HCT116 (cell line): ENCODE measurements at regions not wholly inside any gene's neighbourhood (a gene's known extent, or its start where the extent isn't known, plus 50 kb on each side); places are given as distances from the start of the nearest gene placed in this dataset.

Source experiments
- ATAC-seq: fragments of 200-7000 bp; cut with Tn5 transposase; 2 replicates; pipeline ENCODE4 v1.9.1; 2020; ENCODE audit warnings: mild to moderate bottlenecking, moderate library complexity
- BruUV-seq: library from RNA; stranded (reverse); fragments of 400-500 nt; replicated peaks from 2 replicates; lab custom pipeline; 2021; lab: Mats Ljungman, UMichigan
- CTCF ChIA-PET: fragments of 300-600 bp; sonication (Branson Sonifier 250); formaldehyde crosslinking; loops from one replicate; lab custom pipeline; 2021; ENCODE audit warnings: antibody characterized with exemption; lab: Charles Lee
- POLR2A ChIA-PET: fragments of 300-600, 350-600 bp; sonication (Branson Sonifier 250); formaldehyde crosslinking; loops from one replicate; lab custom pipeline; 2021; ENCODE audit warnings: antibody characterized with exemption; lab: Charles Lee
- RAD21 ChIA-PET, 2 experiments: fragments of 300-600 bp; sonication (Branson Sonifier 250); formaldehyde crosslinking; loops; one replicate each; lab custom pipeline; 2023; ENCODE audit warnings: low total read pairs in 2 of 2; ENCODE audit not compliant: uncharacterized antibody in 2 of 2, unreplicated experiment in 2 of 2, low non-redundant PET in 1 of 2; lab: Charles Lee
- DNase-seq: peaks from one replicate; pipeline ENCODE4 v3.0.0-alpha.2; 2010; ENCODE audit warnings: low read depth, low spot score
- H2AFZ ChIP-seq: fragments of 200-600 bp; shearing (Covaris generic), sonication (generic); 2 replicates; pipeline ENCODE4 v1.6.1; 2017; ENCODE audit warnings: low read depth, mixed run types, mixed read lengths, antibody characterized with exemption, low read length; ENCODE audit not compliant: poor library complexity, severe bottlenecking
- H3K27ac ChIP-seq: 2 replicates; pipeline ENCODE4 v1.5.1; 2012; ENCODE audit warnings: low read depth, low read length
- H3K27me3 ChIP-seq: fragments of 200-600 bp; sonication (generic); 2 replicates; pipeline ENCODE4 v1.6.1; 2016; ENCODE audit warnings: mixed run types, low read length, mixed read lengths; ENCODE audit not compliant: insufficient read depth
- H3K36me3 ChIP-seq, 2 experiments: fragments of 200-500 bp in 1 of 2; fragments of 200-600 bp in 1 of 2; sonication (Bioruptor generic) in 1 of 2; sonication (generic) in 1 of 2; 2 replicates each; pipeline versions ENCODE4 v1.5.1 to v1.6.1; 2014 to 2016; ENCODE audit warnings: low read length in 2 of 2, inconsistent platforms in 1 of 2, mixed read lengths in 1 of 2, mixed run types in 1 of 2; ENCODE audit not compliant: insufficient read depth in 2 of 2, control insufficient read depth in 1 of 2
- H3K4me1 ChIP-seq, 2 experiments: fragments of 200-600 bp in 1 of 2; sonication (generic) in 1 of 2; 2 replicates each; pipeline versions ENCODE4 v1.5.1 to v1.6.1; 2012 to 2017; ENCODE audit warnings: low read length in 2 of 2, inconsistent platforms in 1 of 2, mild to moderate bottlenecking in 1 of 2, mixed read lengths in 1 of 2, mixed run types in 1 of 2, moderate library complexity in 1 of 2; ENCODE audit not compliant: insufficient read depth in 2 of 2, control insufficient read depth in 1 of 2
- H3K4me2 ChIP-seq: fragments of 200-600 bp; sonication (generic); 2 replicates; pipeline ENCODE4 v1.6.1; 2017; ENCODE audit warnings: mixed run types, low read length, mixed read lengths
- H3K4me3 ChIP-seq, 2 experiments: fragments of 200-600 bp in 1 of 2; sonication (generic) in 1 of 2; replicated peaks in 1 of 2; 2 replicates each; pipeline ENCODE4 v1.5.1; 2011 to 2016; ENCODE audit warnings: low read length in 2 of 2, control low read depth in 1 of 2, low read depth in 1 of 2, mild to moderate bottlenecking in 1 of 2, mixed read lengths in 1 of 2, mixed run types in 1 of 2
- H3K79me2 ChIP-seq: fragments of 200-600 bp; sonication (generic); 2 replicates; pipeline ENCODE4 v1.6.1; 2017; ENCODE audit warnings: mild to moderate bottlenecking, mixed run types, low read length, moderate library complexity, mixed read lengths; ENCODE audit not compliant: insufficient read depth
- H3K9ac ChIP-seq: fragments of 200-600 bp; sonication (generic); 2 replicates; pipeline ENCODE4 v1.6.1; 2016; ENCODE audit warnings: low read length, mixed read lengths
- H3K9me2 ChIP-seq: fragments of 200-600 bp; sonication (generic), shearing (Covaris generic); 2 replicates; pipeline ENCODE4 v1.6.1; 2017; ENCODE audit warnings: mixed run types, mild to moderate bottlenecking, moderate library complexity; ENCODE audit not compliant: insufficient read depth
- H3K9me3 ChIP-seq, 2 experiments: fragments of 200-500 bp in 1 of 2; fragments of 200-600 bp in 1 of 2; sonication (Bioruptor generic) in 1 of 2; sonication (generic) in 1 of 2; 2 replicates each; pipeline ENCODE4 v1.6.1; 2014 to 2017; ENCODE audit warnings: low read length in 2 of 2, mixed read lengths in 2 of 2, inconsistent platforms in 1 of 2, low read depth in 1 of 2, mild to moderate bottlenecking in 1 of 2, mixed run types in 1 of 2, moderate library complexity in 1 of 2; ENCODE audit not compliant: control insufficient read depth in 1 of 2, insufficient read depth in 1 of 2
- H4K20me1 ChIP-seq: fragments of 200-600 bp; sonication (generic), shearing (Covaris generic); 2 replicates; pipeline ENCODE4 v1.6.1; 2017; ENCODE audit warnings: mixed run types, mild to moderate bottlenecking, moderate library complexity; ENCODE audit not compliant: insufficient read depth
- CBX3 ChIP-seq: IDR thresholded peaks from 2 replicates; pipeline ENCODE4 v1.6.1; 2012; ENCODE audit warnings: low read depth
- CEBPB ChIP-seq: IDR thresholded peaks from 2 replicates; pipeline ENCODE4 v1.6.1; 2012; ENCODE audit warnings: low read depth
- EGR1 ChIP-seq: IDR thresholded peaks from 2 replicates; pipeline ENCODE4 v1.6.1; 2012; ENCODE audit warnings: low read depth
- ELF1 ChIP-seq: IDR thresholded peaks from 2 replicates; pipeline ENCODE4 v1.6.1; 2012; ENCODE audit warnings: low read depth, borderline replicate concordance
- EZH2 ChIP-seq: fragments of 200-600 bp; sonication (generic); IDR thresholded peaks from 2 replicates; pipeline ENCODE4 v1.6.1; 2017; ENCODE audit warnings: antibody characterized with exemption, mixed run types
- EZH2phosphoT487 ChIP-seq: fragments of 200-600 bp; IDR thresholded peaks from 2 replicates; pipeline ENCODE4 v1.6.1; 2018; ENCODE audit warnings: antibody characterized with exemption, borderline replicate concordance
- FOSL1 ChIP-seq: IDR thresholded peaks from 2 replicates; pipeline ENCODE4 v1.6.1; 2012; ENCODE audit warnings: low read depth
- JUND ChIP-seq: IDR thresholded peaks from 2 replicates; pipeline ENCODE4 v1.6.1; 2012
- POLR2AphosphoS5 ChIP-seq: IDR thresholded peaks from 2 replicates; pipeline ENCODE4 v1.6.1; 2011; ENCODE audit warnings: mild to moderate bottlenecking, low read depth, low read length, moderate library complexity
- SP1 ChIP-seq: IDR thresholded peaks from 2 replicates; pipeline ENCODE4 v1.6.1; 2012; ENCODE audit warnings: low read depth
- SRF ChIP-seq: IDR thresholded peaks from 2 replicates; pipeline ENCODE4 v1.6.1; 2012; ENCODE audit warnings: low read depth
- TCF7L2 ChIP-seq: IDR thresholded peaks from 2 replicates; pipeline ENCODE4 v1.7.0; 2011; ENCODE audit warnings: borderline replicate concordance, inconsistent platforms; ENCODE audit not compliant: insufficient read depth, insufficient read length; ENCODE audit errors: extremely low read depth
- YY1 ChIP-seq: IDR thresholded peaks from 2 replicates; pipeline ENCODE4 v1.6.1; 2011; ENCODE audit warnings: low read length, low read depth, moderate library complexity, mild to moderate bottlenecking; ENCODE audit not compliant: insufficient replicate concordance; ENCODE audit errors: extremely low read depth
- ZFX ChIP-seq: fragments of 450-650 bp; IDR thresholded peaks from 2 replicates; pipeline ENCODE4 v1.6.1; 2017
- ZNF274 ChIP-seq: fragments of 200-500 bp; sonication (Bioruptor generic); IDR thresholded peaks from 2 replicates; pipeline ENCODE4 v1.6.1; 2014; ENCODE audit warnings: mild to moderate bottlenecking, low read depth, low read length, inconsistent platforms
- intact Hi-C: fragments of 100-400 bp; cut with micrococcal nuclease; formaldehyde crosslinking; loops from 2 replicates; pipeline ENCODE4 v1.10.0; 2022
- TF ChIP-seq, protein P1 (sequence below), 3 experiments: fragments of 200-600 bp in 1 of 3; sonication (generic) in 1 of 3; IDR thresholded peaks in 2 of 3; conservative IDR thresholded peaks in 1 of 3; 2 replicates each; pipeline ENCODE4 v1.5.1; 2012 to 2017; ENCODE audit warnings: low read depth in 2 of 3, low read length in 2 of 3, antibody characterized with exemption in 1 of 3, borderline replicate concordance in 1 of 3, control low read depth in 1 of 3, mild to moderate bottlenecking in 1 of 3, mixed read lengths in 1 of 3, mixed run types in 1 of 3, moderate library complexity in 1 of 3; ENCODE audit not compliant: insufficient read depth in 1 of 3
- TF ChIP-seq, protein P2 (sequence below): IDR thresholded peaks from 2 replicates; pipeline ENCODE4 v1.6.1; 2012
- TF ChIP-seq, protein P3 (sequence below): IDR thresholded peaks from 2 replicates; pipeline ENCODE4 v1.6.1; 2011; ENCODE audit warnings: mild to moderate bottlenecking, low read length, moderate library complexity; ENCODE audit not compliant: insufficient replicate concordance; ENCODE audit errors: extremely low read depth
- TF ChIP-seq, protein P4 (sequence below): IDR thresholded peaks from 2 replicates; pipeline ENCODE4 v1.6.1; 2012; ENCODE audit warnings: low read depth

DNA sequence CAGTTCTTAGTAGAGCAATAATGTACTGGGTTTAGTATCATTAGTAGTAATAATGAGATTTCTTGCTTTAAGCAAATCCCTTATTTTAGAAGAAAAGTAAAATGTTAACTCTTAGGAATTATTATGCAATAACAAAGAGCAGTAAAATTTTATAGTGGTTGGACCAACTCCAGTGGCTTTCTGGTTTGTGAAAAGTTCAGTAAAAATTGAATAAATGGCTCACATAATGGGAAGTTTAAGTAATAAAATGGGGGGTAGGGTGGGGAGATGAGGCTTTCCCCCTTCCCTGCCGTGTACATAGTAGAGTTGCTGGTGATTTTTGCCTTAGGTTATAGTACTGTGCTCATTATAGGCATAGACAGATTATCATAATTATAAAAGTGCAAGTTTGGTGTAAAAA, 250.5 kb upstream of the ATP2B1 start:
- TF ChIP-seq YY1 (no peak), CEBPB (no peak), ZNF274 (no peak), EZH2 (no peak), ZFX (no peak), EGR1 (no peak), TCF7L2 (no peak), POLR2AphosphoS5 (no peak), ELF1 (no peak), JUND (no peak), SRF (no peak), FOSL1 (no peak), SP1 (no peak), CBX3 (no peak), EZH2phosphoT487 (no peak)
- TF ChIP-seq, protein P1, sequence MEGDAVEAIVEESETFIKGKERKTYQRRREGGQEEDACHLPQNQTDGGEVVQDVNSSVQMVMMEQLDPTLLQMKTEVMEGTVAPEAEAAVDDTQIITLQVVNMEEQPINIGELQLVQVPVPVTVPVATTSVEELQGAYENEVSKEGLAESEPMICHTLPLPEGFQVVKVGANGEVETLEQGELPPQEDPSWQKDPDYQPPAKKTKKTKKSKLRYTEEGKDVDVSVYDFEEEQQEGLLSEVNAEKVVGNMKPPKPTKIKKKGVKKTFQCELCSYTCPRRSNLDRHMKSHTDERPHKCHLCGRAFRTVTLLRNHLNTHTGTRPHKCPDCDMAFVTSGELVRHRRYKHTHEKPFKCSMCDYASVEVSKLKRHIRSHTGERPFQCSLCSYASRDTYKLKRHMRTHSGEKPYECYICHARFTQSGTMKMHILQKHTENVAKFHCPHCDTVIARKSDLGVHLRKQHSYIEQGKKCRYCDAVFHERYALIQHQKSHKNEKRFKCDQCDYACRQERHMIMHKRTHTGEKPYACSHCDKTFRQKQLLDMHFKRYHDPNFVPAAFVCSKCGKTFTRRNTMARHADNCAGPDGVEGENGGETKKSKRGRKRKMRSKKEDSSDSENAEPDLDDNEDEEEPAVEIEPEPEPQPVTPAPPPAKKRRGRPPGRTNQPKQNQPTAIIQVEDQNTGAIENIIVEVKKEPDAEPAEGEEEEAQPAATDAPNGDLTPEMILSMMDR (IDR thresholded peaks at IDR 0.05 in 2 of 3, conservative IDR thresholded peaks at IDR 0.05 in 1 of 3; ENCODE audit: borderline replicate concordance in 1 of 3, insufficient read depth in 1 of 3, low read depth in 2 of 3, low read length in 2 of 3): no peak
- TF ChIP-seq, protein P2, sequence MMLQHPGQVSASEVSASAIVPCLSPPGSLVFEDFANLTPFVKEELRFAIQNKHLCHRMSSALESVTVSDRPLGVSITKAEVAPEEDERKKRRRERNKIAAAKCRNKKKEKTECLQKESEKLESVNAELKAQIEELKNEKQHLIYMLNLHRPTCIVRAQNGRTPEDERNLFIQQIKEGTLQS: no peak
- TF ChIP-seq, protein P3, sequence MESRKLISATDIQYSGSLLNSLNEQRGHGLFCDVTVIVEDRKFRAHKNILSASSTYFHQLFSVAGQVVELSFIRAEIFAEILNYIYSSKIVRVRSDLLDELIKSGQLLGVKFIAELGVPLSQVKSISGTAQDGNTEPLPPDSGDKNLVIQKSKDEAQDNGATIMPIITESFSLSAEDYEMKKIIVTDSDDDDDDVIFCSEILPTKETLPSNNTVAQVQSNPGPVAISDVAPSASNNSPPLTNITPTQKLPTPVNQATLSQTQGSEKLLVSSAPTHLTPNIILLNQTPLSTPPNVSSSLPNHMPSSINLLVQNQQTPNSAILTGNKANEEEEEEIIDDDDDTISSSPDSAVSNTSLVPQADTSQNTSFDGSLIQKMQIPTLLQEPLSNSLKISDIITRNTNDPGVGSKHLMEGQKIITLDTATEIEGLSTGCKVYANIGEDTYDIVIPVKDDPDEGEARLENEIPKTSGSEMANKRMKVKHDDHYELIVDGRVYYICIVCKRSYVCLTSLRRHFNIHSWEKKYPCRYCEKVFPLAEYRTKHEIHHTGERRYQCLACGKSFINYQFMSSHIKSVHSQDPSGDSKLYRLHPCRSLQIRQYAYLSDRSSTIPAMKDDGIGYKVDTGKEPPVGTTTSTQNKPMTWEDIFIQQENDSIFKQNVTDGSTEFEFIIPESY: no peak
- TF ChIP-seq, protein P4, sequence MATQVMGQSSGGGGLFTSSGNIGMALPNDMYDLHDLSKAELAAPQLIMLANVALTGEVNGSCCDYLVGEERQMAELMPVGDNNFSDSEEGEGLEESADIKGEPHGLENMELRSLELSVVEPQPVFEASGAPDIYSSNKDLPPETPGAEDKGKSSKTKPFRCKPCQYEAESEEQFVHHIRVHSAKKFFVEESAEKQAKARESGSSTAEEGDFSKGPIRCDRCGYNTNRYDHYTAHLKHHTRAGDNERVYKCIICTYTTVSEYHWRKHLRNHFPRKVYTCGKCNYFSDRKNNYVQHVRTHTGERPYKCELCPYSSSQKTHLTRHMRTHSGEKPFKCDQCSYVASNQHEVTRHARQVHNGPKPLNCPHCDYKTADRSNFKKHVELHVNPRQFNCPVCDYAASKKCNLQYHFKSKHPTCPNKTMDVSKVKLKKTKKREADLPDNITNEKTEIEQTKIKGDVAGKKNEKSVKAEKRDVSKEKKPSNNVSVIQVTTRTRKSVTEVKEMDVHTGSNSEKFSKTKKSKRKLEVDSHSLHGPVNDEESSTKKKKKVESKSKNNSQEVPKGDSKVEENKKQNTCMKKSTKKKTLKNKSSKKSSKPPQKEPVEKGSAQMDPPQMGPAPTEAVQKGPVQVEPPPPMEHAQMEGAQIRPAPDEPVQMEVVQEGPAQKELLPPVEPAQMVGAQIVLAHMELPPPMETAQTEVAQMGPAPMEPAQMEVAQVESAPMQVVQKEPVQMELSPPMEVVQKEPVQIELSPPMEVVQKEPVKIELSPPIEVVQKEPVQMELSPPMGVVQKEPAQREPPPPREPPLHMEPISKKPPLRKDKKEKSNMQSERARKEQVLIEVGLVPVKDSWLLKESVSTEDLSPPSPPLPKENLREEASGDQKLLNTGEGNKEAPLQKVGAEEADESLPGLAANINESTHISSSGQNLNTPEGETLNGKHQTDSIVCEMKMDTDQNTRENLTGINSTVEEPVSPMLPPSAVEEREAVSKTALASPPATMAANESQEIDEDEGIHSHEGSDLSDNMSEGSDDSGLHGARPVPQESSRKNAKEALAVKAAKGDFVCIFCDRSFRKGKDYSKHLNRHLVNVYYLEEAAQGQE: no peak
- Histone ChIP-seq H3K27me3 (no peaks in the 10 kb centered on the region), H3K9me3 (no peaks in the 10 kb centered on the region), H3K27ac (no peak overlapping the region), H3K9me2 (no peaks in the 10 kb centered on the region; the same call in 1 of the 2 replicates), H4K20me1 (no peaks in the 10 kb centered on the region), H3K4me2 (no peak overlapping the region), H3K4me1 (0 out of 4 replicates have a peak, but pooled peaks cover 0 to 4% of the 10 kb centered on the region in 2 experiments), H3K36me3 (no peaks in the 10 kb centered on the region), H3K4me3 (no peak overlapping the region), H2AFZ (no peak overlapping the region), H3K9ac (no peak overlapping the region), H3K79me2 (no peaks in the 10 kb centered on the region)
- CTCF ChIA-PET: no interaction called here
- POLR2A ChIA-PET: no interaction called here
- no TSS peak for BruUV-seq
- intact Hi-C loops: no loop called here
- ATAC-seq (no peak), DNase-seq (no peak)
- RAD21 ChIA-PET: no interaction called here
